Caki2 (cell line): ENCODE measurements at regions not wholly inside any gene's neighbourhood (a gene's known extent, or its start where the extent isn't known, plus 50 kb on each side); places are given as distances from the start of the nearest gene placed in this dataset.
"Not testable (repeated sequence)": the region's sequence is repeated elsewhere in the genome, so short reads cannot be mapped to it uniquely, and the experiment has no call there.

Experiments used
- DNase-seq: peaks from one replicate; pipeline ENCODE4 v3.0.0-alpha.2; 2015; ENCODE audit warnings: low read depth
- in situ Hi-C: cut with HindIII; loops from 2 replicates; pipeline ENCODE4 v1.10.0; 2016; ENCODE audit warnings: low sequenced_read_pairs, low pct_unique_long_range_greater_than_20kb, mixed read lengths

DNA sequence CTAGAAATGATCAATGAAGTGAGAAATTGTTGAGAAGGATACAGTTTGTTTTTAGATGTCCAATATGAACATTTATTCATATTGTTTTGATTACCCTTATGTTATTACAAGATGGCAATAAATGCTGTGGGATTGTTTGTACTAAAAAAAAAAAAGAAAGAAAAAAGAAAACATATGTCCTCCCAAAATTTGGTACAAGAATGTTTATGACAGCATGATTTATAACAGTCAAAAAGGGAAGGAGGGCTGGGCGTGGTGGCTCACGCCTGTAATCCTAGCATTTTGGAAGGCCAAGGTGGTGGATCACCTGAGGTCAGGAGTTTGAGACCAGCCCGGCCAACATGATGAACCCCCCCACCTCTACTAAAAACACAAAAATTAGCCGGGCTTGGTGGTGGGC lies 78.5 kb upstream of the ID2 start:
- in situ Hi-C loops, DNase-seq: not testable (repeated sequence)

DNA sequence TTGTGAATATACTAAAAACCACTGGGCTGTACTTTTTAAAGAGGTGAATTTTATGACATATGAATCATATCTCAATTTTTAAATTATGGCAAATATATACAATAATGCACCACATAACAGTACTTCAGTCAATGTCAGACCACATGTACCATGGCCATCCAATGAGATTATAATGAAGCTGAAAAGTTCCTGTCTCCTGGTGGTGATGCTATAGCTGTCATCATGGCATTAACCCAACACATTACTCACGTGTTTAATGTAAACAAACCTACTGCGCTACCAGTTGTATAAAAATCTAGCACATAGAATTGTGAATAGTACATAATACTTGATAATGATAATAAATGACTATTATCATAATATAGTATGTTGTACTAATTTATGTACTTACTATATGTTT lies 77.6 kb upstream of the ID2 start:
- DNase-seq, result no peak
- in situ Hi-C loops, result no loop called here

DNA sequence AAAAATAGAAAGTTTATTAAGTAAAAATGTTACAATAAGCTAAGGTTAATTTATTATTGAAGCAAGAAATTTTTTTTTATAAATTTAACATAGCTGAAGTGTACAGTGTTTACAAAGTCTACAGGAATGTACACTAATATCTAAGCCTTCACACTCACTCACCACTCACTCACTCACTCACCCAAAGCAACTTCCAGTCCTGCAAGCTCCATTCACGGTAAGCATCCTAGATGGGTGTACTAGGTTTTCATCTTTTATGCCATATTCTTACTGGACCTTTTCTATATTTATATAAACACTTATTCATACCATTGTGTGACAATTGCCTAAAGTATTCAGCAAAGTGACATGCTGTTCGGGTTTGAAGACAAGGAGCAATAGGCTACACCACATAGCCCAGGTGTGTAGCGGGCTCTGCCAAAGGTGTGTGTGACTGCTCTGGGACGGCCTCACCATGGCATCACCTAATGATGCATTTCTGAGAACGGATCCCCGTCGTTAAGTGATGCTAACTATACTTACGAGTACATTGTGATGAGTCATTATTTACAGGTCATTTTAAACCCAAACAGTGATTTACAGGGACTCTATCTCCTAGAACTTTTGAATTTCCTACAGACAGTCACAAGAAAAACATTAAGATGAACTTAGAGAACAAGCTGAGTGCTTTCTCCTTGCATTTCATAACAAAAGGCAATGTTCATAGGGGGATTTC lies 76.3 kb upstream of the ID2 start:
- in situ Hi-C loops, result no loop called here
- DNase-seq, result peak; percentile 58

DNA sequence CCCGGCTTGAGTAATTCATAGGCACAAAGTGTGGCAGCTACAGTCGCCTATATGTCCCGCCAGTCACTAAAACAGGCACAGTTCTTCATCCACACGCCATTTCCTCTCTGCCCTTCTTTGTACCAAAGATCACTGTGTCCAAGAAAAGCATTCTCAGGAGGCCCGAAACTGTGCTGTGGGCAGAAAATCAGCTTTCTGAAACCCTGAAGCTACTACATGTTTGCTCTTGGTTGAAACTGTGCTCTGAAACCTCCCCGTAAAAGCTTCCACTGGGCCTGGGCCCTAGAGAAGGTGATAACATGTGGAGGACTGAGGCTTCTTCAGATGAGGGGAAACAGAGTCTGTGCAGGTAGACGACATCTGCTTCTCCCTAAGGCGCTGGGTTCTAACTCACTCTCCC lies 75.6 kb upstream of the ID2 start:
- DNase-seq, result no peak
- in situ Hi-C loops, result no loop called here

DNA sequence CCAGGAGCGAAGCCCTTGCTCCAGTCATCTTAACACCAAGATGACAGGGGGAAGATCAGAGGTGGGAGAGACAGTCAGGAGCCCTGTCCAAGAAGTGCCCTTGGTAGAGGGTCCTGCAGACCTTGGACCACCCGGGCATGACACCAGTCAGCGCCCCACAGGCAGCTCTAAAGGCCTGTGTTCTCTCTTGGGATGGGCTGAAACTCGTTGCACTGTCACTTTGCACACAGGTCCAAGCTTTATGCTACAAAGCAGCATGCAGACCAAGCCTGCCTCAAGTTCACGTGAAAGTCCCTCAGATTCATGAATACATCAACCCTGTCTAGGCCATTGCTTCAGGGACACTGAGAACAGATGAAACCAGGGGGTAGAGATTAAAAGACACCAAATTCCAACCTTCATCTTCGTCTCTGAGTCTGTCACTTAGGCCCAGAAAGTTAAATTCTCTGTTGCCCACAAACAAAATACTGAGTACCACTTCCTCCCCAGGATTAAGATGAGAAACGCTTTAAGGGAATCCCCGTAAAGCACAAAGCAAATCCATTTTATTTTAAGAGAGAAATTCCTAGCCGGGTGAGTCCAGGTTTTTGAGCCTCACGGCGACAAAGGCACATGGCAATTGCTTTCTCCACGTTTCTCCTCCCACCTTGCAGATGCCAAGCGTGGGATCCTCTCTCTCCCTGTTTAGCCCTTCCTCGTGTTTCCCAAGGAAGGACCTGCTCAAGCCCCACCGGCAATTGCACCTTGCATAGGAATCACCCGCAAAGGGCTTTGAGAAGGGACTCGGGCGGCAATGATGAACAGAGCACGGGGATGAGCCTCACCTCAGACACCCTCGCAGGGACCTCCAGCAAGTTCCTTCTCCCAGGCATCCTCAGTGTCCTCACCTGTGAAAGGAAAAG lies 75.0 kb upstream of the ID2 start:
- in situ Hi-C loops, result no loop called here

DNA sequence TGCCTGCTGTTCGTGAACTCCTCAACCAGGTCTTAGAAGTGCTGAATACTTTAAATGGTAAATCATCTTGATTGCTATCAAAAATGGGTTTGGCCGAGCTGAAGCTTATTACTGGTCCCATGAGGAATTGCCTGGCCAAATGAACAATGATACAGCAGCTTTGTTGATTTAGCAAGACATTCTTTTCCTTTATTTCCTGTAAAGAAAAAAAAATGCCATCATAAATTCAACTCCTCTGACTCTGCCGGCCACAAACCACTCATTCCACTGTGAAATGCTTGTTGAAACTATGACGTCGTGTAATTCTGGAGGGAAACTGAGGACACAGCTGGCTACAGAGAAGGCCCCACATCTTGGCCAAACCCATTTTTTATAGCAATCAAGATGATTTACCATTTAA lies 74.2 kb upstream of the ID2 start:
- in situ Hi-C loops, result no loop called here
- DNase-seq, result peak; percentile 25

More for the DNA sequence above, 75.0 kb upstream of the ID2 start:
- DNase-seq, result no peak

DNA sequence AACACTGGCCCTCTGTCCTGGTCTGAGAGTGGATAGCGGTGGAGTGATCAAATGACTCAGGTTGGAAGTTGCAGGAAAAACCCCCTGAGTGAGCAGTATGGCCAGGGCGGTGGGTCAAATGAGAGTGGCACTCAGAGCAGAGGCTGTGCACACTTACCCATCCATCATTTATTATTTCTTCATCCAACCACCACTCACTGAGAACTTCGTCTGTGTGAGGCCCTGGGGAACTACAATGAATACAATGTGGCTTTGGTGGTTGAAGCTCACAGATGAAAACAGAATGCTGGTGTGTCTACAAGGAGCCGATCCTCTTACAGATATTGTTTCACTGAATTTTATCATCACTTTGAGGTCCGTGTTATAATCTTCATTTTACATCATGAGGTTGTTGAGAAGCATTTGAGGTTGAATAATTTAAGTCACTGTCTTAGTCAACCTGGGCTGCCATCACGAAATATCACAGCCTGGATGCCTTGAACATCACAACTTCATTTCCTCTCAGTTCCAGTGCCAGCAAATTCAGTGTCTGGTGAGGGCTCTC lies 73.4 kb upstream of the ID2 start:
- in situ Hi-C loops, result no loop called here
- DNase-seq, result no peak

DNA sequence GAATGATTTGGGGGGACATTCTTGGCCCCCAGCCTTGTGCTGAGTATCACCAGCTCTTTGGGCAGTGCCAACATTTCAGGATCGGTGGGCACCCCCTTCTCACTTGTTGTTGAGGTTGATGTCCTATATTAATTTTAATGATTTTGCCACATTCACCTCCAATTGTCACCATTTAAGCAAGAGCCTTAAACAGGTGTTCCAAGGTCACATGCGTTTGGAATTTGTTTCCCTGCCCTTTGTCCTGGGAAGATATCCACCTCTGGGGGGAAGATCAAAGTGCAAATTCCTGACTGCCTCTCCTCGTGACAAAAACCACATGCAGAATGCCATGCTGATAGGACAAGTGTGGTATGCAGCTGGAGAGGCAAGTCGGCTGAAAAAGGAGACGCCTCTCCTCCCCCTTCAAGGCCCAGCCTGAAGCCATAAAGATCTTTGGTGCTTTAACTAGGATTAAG lies 72.5 kb upstream of the ID2 start:
- DNase-seq, result peak; percentile 57

DNA sequence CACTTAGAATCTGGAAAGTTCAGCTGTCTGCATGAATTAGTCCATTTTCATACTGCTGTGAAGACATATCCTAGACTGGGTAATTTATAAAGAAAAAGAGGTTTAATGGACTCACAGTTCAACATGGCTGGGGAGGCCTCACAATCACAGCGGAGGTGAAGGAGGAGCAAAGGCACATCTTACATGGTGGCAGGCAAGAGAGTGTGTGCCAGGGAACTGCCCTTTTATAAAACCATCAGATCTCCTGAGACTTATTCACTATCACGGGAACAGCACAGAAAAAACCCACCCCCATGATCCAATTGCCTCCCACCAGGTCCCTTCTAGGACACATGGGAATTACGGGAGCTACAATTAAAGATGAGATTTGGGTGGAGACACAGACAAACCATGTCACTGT lies 71.1 kb upstream of the ID2 start:
- in situ Hi-C loops, DNase-seq: not testable (repeated sequence)

More for the DNA sequence above, 72.5 kb upstream of the ID2 start:
- in situ Hi-C loops, result no loop called here

DNA sequence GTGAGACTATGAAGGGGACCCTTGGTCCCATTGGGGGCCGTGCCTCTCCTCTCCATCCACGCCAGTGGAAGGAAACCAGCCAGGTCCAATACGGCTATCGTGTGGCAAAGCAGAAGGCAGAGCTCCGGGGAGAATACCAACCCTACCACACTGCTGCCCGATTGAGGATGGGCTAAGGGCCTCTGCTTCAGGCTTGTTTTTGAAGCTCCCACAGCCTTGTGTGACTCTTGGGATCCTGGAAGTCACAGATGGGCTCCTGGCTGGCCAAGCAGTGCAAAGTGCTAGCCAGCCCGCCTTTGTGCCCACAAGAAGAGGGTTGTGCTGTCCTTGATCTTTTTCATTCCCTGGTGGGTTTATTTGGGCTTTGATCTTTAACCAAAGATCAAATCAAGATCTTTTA lies 70.6 kb upstream of the ID2 start:
- in situ Hi-C loops, result no loop called here
- no peak for DNase-seq

DNA sequence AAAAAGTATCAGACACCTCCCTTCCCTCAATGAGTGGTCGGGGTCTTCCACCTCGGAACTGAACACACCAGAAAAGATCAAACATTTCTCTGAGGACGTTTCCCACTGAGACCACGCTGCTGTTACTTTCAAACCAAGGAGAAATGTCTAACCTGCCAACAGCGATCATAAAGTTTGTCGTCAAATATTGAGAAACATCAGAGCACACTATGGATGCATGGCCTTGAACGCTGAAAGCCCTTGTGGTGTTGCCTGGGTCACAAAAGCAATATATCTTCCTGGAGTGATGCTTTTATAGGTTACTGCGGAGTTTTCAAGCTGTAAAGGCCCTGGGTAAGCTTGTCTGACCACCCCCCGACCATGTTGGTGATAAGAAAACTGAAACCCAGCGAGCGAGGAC lies 70.2 kb upstream of the ID2 start:
- in situ Hi-C loops, result no loop called here

DNA sequence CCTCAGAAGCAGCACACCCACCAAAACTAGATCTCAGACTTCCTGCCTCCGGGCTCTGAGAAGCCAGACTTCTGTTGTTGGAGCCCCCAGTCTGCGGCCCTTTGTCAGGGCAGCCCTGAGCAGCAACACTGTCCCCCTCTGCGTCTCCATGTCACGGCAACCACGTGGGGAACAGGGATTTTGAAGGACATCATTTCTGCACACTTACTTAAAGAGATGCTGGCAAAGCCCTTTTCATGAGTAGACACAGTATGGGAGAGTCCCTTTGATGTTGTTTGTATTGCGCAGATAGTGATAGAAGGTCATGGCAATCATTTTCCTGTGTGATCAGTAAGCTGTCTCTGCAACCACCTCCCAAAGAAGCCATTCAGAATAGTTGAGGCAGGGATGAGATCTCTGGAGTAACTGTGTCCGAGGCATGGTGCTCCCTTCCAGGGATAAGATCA lies 69.1 kb upstream of the ID2 start:
- in situ Hi-C loops, result no loop called here
- no peak for DNase-seq

More for the DNA sequence above, 70.2 kb upstream of the ID2 start:
- no peak for DNase-seq

DNA sequence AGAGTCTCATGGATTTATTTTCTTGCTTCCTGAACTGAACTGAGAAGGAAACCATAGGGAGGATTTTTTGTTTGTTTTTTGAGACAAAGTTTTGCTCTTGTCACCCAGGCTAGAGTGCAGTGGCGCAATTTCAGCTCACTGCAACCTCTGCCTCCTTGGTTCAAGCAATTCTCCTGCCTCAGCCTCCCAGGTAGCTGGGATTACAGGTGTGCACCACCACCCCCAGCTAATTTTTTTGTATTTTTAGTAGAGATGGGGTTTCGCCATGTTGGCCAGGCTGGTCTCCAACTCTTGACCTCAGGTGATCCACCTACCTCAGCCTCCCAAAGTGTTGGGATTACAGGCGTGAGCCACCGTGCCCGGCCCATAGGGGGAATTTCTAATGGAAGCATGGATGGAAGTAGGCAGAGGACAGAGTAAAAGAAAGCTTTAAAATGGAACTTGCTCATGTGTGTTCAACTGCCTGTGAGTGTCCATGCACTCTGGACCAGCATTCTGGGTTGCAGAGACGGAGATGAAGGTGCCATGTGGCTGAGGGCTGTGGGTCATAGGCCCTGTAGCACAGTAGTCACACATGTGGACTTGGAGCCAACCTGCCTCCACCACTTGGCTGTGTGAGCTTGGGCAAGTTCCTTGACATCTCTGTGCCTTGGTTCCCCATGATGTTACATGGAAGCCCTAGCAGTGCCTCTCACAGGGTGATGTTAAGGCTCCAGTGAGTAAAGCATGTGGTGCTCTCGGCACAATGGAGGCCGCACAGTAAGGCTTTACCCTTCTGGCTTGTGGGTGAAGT lies 68.5 kb upstream of the ID2 start:
- DNase-seq, in situ Hi-C loops: not testable (repeated sequence)

DNA sequence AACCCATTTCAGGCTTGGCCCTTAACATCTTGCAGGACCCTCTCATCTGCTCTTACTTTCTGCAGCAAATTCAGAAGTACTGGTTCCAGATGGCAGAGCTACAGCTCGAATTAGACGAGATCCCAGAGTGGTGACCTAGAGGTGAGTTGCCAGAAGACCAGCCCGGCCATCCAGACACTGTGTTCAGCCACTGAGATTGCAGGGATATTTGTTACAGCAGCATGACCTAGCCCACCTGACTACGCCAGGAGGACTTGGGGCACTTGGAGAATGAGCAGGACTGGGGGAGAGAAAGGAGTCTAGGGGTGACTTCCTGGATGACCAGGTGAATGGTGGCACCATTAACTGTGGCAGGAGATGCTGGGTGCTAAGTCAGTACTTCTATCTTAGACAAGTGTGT lies 67.2 kb upstream of the ID2 start:
- DNase-seq, result no peak
- in situ Hi-C loops, result no loop called here

DNA sequence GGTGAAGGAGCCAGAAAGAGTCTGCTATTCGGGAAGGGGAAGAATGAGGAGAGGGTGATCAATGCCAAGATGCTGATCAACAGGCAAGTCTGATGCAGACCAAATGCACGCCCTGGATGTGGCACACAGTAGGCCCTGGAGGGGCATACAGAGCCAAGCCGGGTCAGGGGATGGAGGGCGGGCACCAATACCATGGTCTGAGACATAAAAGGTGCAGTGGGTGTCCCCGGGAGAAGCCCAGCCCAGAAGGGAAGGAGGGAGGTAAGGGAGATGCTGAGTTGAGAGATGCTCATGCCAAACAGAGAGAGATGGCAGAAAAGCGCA lies 66.6 kb upstream of the ID2 start:
- in situ Hi-C loops, result no loop called here
- DNase-seq, result no peak

DNA sequence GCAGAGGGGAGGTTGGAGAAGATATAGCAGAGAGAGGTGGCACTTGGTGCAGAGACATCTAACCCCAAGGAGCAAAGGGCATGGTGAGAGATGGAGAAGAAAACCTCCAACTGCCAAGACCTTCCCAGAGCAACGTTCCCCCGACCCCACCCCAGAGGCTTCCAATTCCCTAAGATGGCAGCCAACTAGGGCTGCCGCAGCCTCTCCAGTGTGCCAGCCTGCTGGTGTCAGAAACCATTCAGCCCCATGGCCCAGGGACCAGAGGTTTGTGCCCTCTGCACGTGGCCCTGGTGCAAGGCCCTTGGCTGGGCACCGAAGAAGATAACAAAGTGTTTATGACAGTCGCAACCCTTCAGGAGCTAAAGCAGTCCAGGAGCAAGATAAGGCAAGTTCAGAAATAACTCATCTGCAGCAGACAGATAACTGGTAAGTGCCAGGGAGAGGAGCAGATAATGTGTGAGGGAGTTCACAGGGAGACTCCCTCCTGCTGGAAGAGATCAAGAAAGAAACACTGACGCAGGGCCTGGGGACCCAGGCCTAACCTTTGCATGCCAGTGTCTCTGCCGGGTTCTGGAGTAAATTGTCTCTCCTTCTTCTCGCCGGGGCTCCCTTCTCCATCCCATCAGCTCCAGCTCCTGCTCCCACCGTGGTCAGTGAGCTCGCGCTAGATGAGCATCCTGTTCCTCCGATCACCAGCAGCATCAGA lies 66.1 kb upstream of the ID2 start:
- in situ Hi-C loops, result no loop called here
- no peak for DNase-seq

DNA sequence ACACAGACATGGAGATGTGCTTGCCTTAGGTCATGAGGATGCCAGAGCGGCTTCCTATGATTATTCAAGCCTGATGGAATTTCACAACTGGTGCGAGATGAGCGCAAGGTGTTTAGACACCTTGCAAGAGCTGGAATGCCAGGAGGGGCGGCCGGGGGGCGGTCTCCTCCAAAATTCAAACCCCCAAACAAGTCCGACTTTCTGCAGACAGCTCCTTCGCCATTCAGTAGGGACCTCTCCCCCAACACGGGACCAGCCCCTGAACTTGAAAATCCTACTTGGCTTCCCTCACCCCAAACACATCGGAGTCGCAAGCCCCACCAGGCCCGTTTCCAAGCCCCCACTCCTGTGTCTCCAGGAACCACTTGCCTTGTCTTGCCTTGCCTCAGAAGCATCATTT lies 64.8 kb upstream of the ID2 start:
- no peak for DNase-seq
- in situ Hi-C loops, result no loop called here

DNA sequence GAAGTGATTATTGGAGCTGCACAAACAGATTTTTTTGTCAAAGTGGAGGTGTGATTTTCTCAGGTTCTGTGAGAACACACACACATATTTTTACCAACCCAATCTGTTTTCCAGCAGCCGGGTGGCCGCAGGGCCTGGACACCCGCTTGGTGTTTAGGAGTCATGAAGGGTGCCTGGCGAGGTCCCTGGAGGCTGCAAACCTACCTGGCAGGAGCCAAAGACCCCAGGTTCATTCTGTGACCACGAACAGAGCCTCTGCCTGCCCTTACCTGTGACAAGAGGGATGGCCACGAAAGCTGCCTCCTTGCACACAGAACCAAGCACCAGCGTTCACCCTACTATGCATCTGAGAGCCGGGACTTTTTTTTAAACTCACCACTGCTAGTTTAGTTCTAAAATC lies 64.3 kb upstream of the ID2 start:
- no peak for DNase-seq
- in situ Hi-C loops, result no loop called here
